ENCODE measurements at regions not wholly inside any gene's neighbourhood (a gene's known extent, or its start where the extent isn't known, plus 50 kb on each side); places are given as distances from the start of the nearest gene placed in this dataset.

DNA sequence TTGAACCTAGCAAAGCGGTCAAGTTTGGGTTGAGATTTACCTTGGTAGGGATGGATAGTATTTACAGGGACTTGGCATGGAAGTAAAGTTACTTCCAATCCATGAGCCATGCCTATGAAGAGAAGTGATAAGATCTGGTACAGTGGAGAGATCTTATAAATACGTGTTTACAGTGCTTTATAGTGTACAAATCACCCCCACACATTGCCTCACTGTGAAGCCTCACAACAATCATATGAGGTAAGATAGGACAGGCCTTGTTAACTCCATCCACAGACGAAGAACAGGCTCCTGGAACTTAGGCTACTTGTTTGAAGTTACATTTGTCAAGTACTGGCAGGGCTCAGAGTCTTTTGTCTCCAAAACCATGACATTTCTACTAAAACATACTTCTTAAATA lies 159.8 kb downstream of the PLPPR4 start:
- no peak overlapping the region for H3K27ac ChIP-seq (ENCODE audit: low read depth, low read length, poor library complexity, severe bottlenecking)
- DNase-seq (ENCODE audit: low spot score) = no peak
- no peaks in the 10 kb centered on the region for H3K4me1 ChIP-seq (ENCODE audit: insufficient read depth, low read length, poor library complexity, severe bottlenecking)
- POLR2A ChIA-PET (ENCODE audit: low non-redundant PET) = no interaction called here
- TF ChIP-seq CTCF (conservative IDR thresholded peaks at IDR 0.05; ENCODE audit: low read depth, low read length) = no peak
- no peak for TF ChIP-seq EZH2 (IDR thresholded peaks at IDR 0.05; ENCODE audit: borderline replicate concordance, low read depth, low read length, poor library complexity, severe bottlenecking)
- intact Hi-C loops (cut with micrococcal nuclease; ENCODE audit: unreplicated experiment) = no loop called here
- no peaks in the 10 kb centered on the region for H3K9me3 ChIP-seq (ENCODE audit: low read depth, low read length, poor library complexity, severe bottlenecking)
- CTCF ChIA-PET = no interaction called here
- no peaks in the 10 kb centered on the region for H3K36me3 ChIP-seq (ENCODE audit: insufficient read depth, low read length, poor library complexity, severe bottlenecking)
- no peak overlapping the region for H3K4me3 ChIP-seq (ENCODE audit: low read depth, low read length, poor library complexity, severe bottlenecking)
- BruUV-seq (replicated peaks) = no TSS peak
- no peaks in the 10 kb centered on the region for H3K27me3 ChIP-seq (replicated peaks; ENCODE audit: insufficient read depth, low read depth, low read length, poor library complexity)

DNA sequence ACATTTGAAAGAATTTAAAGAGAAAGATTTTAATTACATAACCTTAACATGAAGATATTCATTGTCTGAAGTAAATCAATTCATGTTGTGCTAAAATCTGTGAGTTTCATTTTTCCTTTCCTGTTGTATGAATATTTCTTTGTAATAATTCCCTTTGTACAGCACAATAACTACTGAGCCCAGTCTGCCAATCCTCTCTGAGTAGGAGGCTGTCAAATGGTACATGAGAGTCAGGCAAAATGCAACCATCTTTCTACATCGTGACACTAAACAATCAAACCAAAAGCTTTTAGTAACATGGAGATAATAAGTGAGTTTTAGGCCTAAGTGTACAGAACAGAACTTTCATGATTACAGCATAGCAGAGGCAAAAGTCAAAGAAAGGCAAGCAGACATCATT lies 165.5 kb downstream of the PLPPR4 start:
- TF ChIP-seq EZH2 (IDR thresholded peaks at IDR 0.05; ENCODE audit: borderline replicate concordance, low read depth, low read length, poor library complexity, severe bottlenecking) (no peak), CTCF (conservative IDR thresholded peaks at IDR 0.05; ENCODE audit: low read depth, low read length) (no peak)
- H3K4me3 ChIP-seq (ENCODE audit: low read depth, low read length, poor library complexity, severe bottlenecking) = no peak overlapping the region
- no peaks in the 10 kb centered on the region for H3K36me3 ChIP-seq (ENCODE audit: insufficient read depth, low read length, poor library complexity, severe bottlenecking)
- POLR2A ChIA-PET (ENCODE audit: low non-redundant PET) = no interaction called here
- no peak for DNase-seq (ENCODE audit: low spot score)
- no TSS peak for BruUV-seq (replicated peaks)
- no peaks in the 10 kb centered on the region for H3K9me3 ChIP-seq (ENCODE audit: low read depth, low read length, poor library complexity, severe bottlenecking)
- H3K4me1 ChIP-seq (ENCODE audit: insufficient read depth, low read length, poor library complexity, severe bottlenecking) = no peaks in the 10 kb centered on the region
- intact Hi-C loops (cut with micrococcal nuclease; ENCODE audit: unreplicated experiment) = no loop called here
- no peaks in the 10 kb centered on the region for H3K27me3 ChIP-seq (replicated peaks; ENCODE audit: insufficient read depth, low read depth, low read length, poor library complexity)
- CTCF ChIA-PET = no interaction called here
- no peak overlapping the region for H3K27ac ChIP-seq (ENCODE audit: low read depth, low read length, poor library complexity, severe bottlenecking)

DNA sequence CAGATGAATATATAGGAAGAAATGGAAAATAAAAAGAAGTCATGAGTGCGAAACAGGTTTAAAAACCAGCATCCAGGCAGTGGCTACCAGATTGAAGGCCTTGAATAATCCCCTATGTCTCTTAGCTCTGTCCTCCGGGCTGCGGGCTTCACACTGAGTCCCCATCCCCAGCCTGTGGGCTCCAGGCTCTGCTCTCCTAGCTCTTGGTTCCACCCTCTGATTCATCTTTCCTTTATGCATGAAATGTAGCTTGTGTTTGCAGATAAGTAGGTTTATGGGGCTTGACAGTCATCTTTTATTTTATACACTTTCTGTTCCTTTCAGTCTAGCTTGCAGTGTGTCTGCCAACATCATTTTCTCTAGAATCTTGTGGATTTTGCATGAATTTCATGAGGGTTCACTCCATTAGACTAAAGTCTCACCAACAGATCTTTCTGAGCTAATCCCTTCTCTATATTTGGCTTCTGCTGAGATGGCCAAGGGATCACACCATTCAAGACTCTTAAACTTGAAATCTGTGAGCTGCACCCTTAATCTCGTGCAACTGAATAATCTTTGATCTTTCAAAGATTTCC lies 174.5 kb downstream of the PLPPR4 start:
- Histone ChIP-seq H3K27me3 (replicated peaks; ENCODE audit: insufficient read depth, low read depth, low read length, poor library complexity) (no peaks in the 10 kb centered on the region), H3K9me3 (ENCODE audit: low read depth, low read length, poor library complexity, severe bottlenecking) (no peaks in the 10 kb centered on the region), H3K4me1 (ENCODE audit: insufficient read depth, low read length, poor library complexity, severe bottlenecking) (peaks cover 10% of the 10 kb centered on the region), H3K27ac (ENCODE audit: low read depth, low read length, poor library complexity, severe bottlenecking) (no peak overlapping the region), H3K36me3 (ENCODE audit: insufficient read depth, low read length, poor library complexity, severe bottlenecking) (no peaks in the 10 kb centered on the region), H3K4me3 (ENCODE audit: low read depth, low read length, poor library complexity, severe bottlenecking) (no peak overlapping the region)
- CTCF ChIA-PET = no interaction called here
- DNase-seq (ENCODE audit: low spot score) = no peak
- TF ChIP-seq EZH2 (IDR thresholded peaks at IDR 0.05; ENCODE audit: borderline replicate concordance, low read depth, low read length, poor library complexity, severe bottlenecking) = no peak
- no peak for TF ChIP-seq CTCF (conservative IDR thresholded peaks at IDR 0.05; ENCODE audit: low read depth, low read length)
- POLR2A ChIA-PET (ENCODE audit: low non-redundant PET) = no interaction called here
- intact Hi-C loops (cut with micrococcal nuclease; ENCODE audit: unreplicated experiment) = no loop called here
- BruUV-seq (replicated peaks) = no TSS peak

Measured in A673 (cell line).